Fibroblast of lung (primary cell): ENCODE measurements at regions not wholly inside any gene's neighbourhood (a gene's known extent, or its start where the extent isn't known, plus 50 kb on each side); places are given as distances from the start of the nearest gene placed in this dataset.

Source experiments
- DNase-seq, 2 donors: peaks; one replicate each; pipeline versions ENCODE4 v3.0.0 to v3.0.0-alpha.2; 2010; ENCODE audit warnings: low read depth in 2 of 2
- H2AFZ ChIP-seq: 2 replicates; pipeline ENCODE4 v1.5.1; 2012; ENCODE audit warnings: low read length, control low read depth, inconsistent platforms
- H3K27ac ChIP-seq: 2 replicates; pipeline ENCODE4 v1.5.1; 2011; ENCODE audit warnings: low read length, control low read depth; ENCODE audit not compliant: insufficient read depth
- H3K27me3 ChIP-seq: 2 replicates; pipeline ENCODE4 v1.5.1; 2011; ENCODE audit warnings: mild to moderate bottlenecking, low read length; ENCODE audit not compliant: control insufficient read depth, insufficient read depth
- H3K36me3 ChIP-seq: 2 replicates; pipeline ENCODE4 v1.5.1; 2011; ENCODE audit warnings: low read length; ENCODE audit not compliant: control insufficient read depth, insufficient read depth
- H3K4me1 ChIP-seq: 2 replicates; pipeline ENCODE4 v1.5.1; 2011; ENCODE audit warnings: low read length; ENCODE audit not compliant: control insufficient read depth, insufficient read depth; ENCODE audit errors: extremely low read depth
- H3K4me2 ChIP-seq: 2 replicates; pipeline ENCODE4 v1.5.1; 2011; ENCODE audit warnings: low read length, control low read depth; ENCODE audit not compliant: insufficient read depth; ENCODE audit errors: extremely low read depth
- H3K4me3 ChIP-seq, 4 experiments: fragments of 200-600 bp in 1 of 4; sonication (generic) in 1 of 4; replicated peaks in 1 of 4; 2 replicates each; pipeline ENCODE4 v1.5.1; 2011 to 2016; ENCODE audit warnings: low read length in 4 of 4, low read depth in 3 of 4, mild to moderate bottlenecking in 3 of 4, control low read depth in 2 of 4, inconsistent platforms in 1 of 4, mixed read lengths in 1 of 4; ENCODE audit not compliant: insufficient read depth in 1 of 4; ENCODE audit errors: control extremely low read depth in 1 of 4
- H3K79me2 ChIP-seq: 2 replicates; pipeline ENCODE4 v1.5.1; 2012; ENCODE audit warnings: mild to moderate bottlenecking, low read length, inconsistent platforms; ENCODE audit not compliant: control insufficient read depth, insufficient read depth
- H3K9ac ChIP-seq: 2 replicates; pipeline ENCODE4 v1.5.1; 2011; ENCODE audit warnings: mild to moderate bottlenecking, low read length, control low read depth; ENCODE audit not compliant: insufficient read depth
- H3K9me3 ChIP-seq: 2 replicates; pipeline ENCODE4 v1.5.1; 2012; ENCODE audit warnings: low read depth, low read length; ENCODE audit not compliant: control insufficient read depth, insufficient read depth
- H4K20me1 ChIP-seq: 2 replicates; pipeline ENCODE4 v1.5.1; 2011; ENCODE audit warnings: low read length; ENCODE audit not compliant: control insufficient read depth, insufficient read depth; ENCODE audit errors: extremely low read depth
- CTCF ChIP-seq, 2 donors: IDR thresholded peaks in 1 of 2; conservative IDR thresholded peaks in 1 of 2; 1 replicate in 1 of 2; 2 replicates in 1 of 2; pipeline ENCODE4 v1.5.1; 2011 to 2012; ENCODE audit warnings: low read length in 2 of 2, control low read depth in 1 of 2, inconsistent platforms in 1 of 2, low read depth in 1 of 2, mild to moderate bottlenecking in 1 of 2
- EZH2 ChIP-seq: IDR thresholded peaks from 2 replicates; pipeline ENCODE4 v1.5.1; 2012; ENCODE audit warnings: low read length, control low read depth, mild to moderate bottlenecking; ENCODE audit errors: missing control alignments

GRCh38 chr11:29314211-29314610, 702.6 kb downstream of the KCNA4 start:
- TF ChIP-seq EZH2 (no peak), CTCF (conservative IDR thresholded peaks at IDR 0.05 in 1 of 2, IDR thresholded peaks at IDR 0.05 in 1 of 2; ENCODE audit: low read depth in 1 of 2, low read length in 2 of 2) (no peak)

GRCh38 chr11:29312812-29313211, 704.0 kb downstream of the KCNA4 start:
- no peaks in the 10 kb centered on the region for H3K9me3 ChIP-seq
- H3K27ac ChIP-seq = no peak overlapping the region
- H2AFZ ChIP-seq = no peak overlapping the region
- no peak for TF ChIP-seq EZH2
- H3K4me2 ChIP-seq = no peak overlapping the region
- no peaks in the 10 kb centered on the region for H4K20me1 ChIP-seq
- no peak overlapping the region for H3K9ac ChIP-seq
- H3K4me3 ChIP-seq = no peak overlapping the region
- peak; percentile 39 to 83 for DNase-seq
- H3K4me1 ChIP-seq = no peaks in the 10 kb centered on the region
- H3K79me2 ChIP-seq = no peaks in the 10 kb centered on the region
- no peaks in the 10 kb centered on the region for H3K27me3 ChIP-seq
- no peaks in the 10 kb centered on the region for H3K36me3 ChIP-seq

More at GRCh38 chr11:29314211-29314610, 702.6 kb downstream of the KCNA4 start:
- Histone ChIP-seq H3K79me2 (no peaks in the 10 kb centered on the region), H3K4me3 (no peak overlapping the region), H2AFZ (no peak overlapping the region), H3K4me2 (no peak overlapping the region), H3K4me1 (peaks cover 2% of the 10 kb centered on the region), H3K9me3 (no peaks in the 10 kb centered on the region), H3K27ac (no peak overlapping the region), H3K9ac (no peak overlapping the region), H3K36me3 (no peaks in the 10 kb centered on the region), H3K27me3 (no peaks in the 10 kb centered on the region), H4K20me1 (no peaks in the 10 kb centered on the region)
- DNase-seq = no peak

- Histone ChIP-seq H3K4me1 (peaks cover 2% of the 10 kb centered on the region), H3K4me2 (no peak overlapping the region), H3K9ac (no peak overlapping the region), H3K36me3 (no peaks in the 10 kb centered on the region), H3K27ac (peak overlapping the region; percentile 57), H2AFZ (peak overlapping the region; percentile 52), H3K27me3 (no peaks in the 10 kb centered on the region), H3K9me3 (no peaks in the 10 kb centered on the region), H4K20me1 (no peaks in the 10 kb centered on the region), H3K79me2 (no peaks in the 10 kb centered on the region), H3K4me3 (no peak overlapping the region)
- TF ChIP-seq CTCF (conservative IDR thresholded peaks at IDR 0.05 in 1 of 2, IDR thresholded peaks at IDR 0.05 in 1 of 2; ENCODE audit: low read depth in 1 of 2, low read length in 2 of 2) (no peak), EZH2 (no peak)
- DNase-seq = peak in 1 of 2 donors; percentile 50
These were observed 706.0 kb downstream of the KCNA4 start for GRCh38 chr11:29310725-29311342.
